NOMO-1 (cell line): ENCODE measurements at regions not wholly inside any gene's neighbourhood (a gene's known extent, or its start where the extent isn't known, plus 50 kb on each side); places are given as distances from the start of the nearest gene placed in this dataset.

ENCODE experiments used
- DNase-seq, 2 experiments: peaks; one replicate each; lab custom pipeline; 2025; ENCODE audit not compliant: unreplicated experiment in 2 of 2; lab: John Stamatoyannopoulos, UW

GRCh38 chr1:2932671-2933350, 88.5 kb upstream of the ACTRT2 start:
- no peak for DNase-seq

GRCh38 chr1:2933431-2934155, 87.7 kb upstream of the ACTRT2 start:
- DNase-seq: no peak

GRCh38 chr1:2934156-2934540, 87.1 kb upstream of the ACTRT2 start:
- DNase-seq: no peak

- DNase-seq: no peak
Measured at GRCh38 chr1:2934642-2935081, 86.6 kb upstream of the ACTRT2 start.

- no peak for DNase-seq
Measured at GRCh38 chr1:2935184-2935583, 86.1 kb upstream of the ACTRT2 start.

- no peak for DNase-seq
Measured at GRCh38 chr1:2935751-2936390, 85.4 kb upstream of the ACTRT2 start.

- DNase-seq: no peak
Measured at GRCh38 chr1:2936559-2937515, 84.4 kb upstream of the ACTRT2 start.

GRCh38 chr1:2937805-2938204, 83.5 kb upstream of the ACTRT2 start:
- no peak for DNase-seq

- no peak for DNase-seq
Measured at GRCh38 chr1:2939041-2939552, 82.2 kb upstream of the ACTRT2 start.

- no peak for DNase-seq
Measured at GRCh38 chr1:2940178-2940577, 81.1 kb upstream of the ACTRT2 start.

GRCh38 chr1:2941040-2941439, 80.2 kb upstream of the ACTRT2 start:
- no peak for DNase-seq

GRCh38 chr1:2941907-2942306, 79.4 kb upstream of the ACTRT2 start:
- DNase-seq: no peak

GRCh38 chr1:2942410-2942809, 78.9 kb upstream of the ACTRT2 start:
- no peak for DNase-seq

- DNase-seq: no peak
Measured at GRCh38 chr1:2943686-2944260, 77.5 kb upstream of the ACTRT2 start.

GRCh38 chr1:2944705-2945104, 76.6 kb upstream of the ACTRT2 start:
- DNase-seq: no peak

- DNase-seq: no peak
Measured at GRCh38 chr1:2945821-2946231, 75.4 kb upstream of the ACTRT2 start.

- DNase-seq: no peak
Measured at GRCh38 chr1:2946291-2946690, 75.0 kb upstream of the ACTRT2 start.

- DNase-seq: no peak
Measured at GRCh38 chr1:2946999-2947690, 74.1 kb upstream of the ACTRT2 start.

- DNase-seq: no peak
Measured at GRCh38 chr1:2948001-2948750, 73.1 kb upstream of the ACTRT2 start.
